ENCODE measurements at regions not wholly inside any gene's neighbourhood (a gene's known extent, or its start where the extent isn't known, plus 50 kb on each side); places are given as distances from the start of the nearest gene placed in this dataset.

DNA sequence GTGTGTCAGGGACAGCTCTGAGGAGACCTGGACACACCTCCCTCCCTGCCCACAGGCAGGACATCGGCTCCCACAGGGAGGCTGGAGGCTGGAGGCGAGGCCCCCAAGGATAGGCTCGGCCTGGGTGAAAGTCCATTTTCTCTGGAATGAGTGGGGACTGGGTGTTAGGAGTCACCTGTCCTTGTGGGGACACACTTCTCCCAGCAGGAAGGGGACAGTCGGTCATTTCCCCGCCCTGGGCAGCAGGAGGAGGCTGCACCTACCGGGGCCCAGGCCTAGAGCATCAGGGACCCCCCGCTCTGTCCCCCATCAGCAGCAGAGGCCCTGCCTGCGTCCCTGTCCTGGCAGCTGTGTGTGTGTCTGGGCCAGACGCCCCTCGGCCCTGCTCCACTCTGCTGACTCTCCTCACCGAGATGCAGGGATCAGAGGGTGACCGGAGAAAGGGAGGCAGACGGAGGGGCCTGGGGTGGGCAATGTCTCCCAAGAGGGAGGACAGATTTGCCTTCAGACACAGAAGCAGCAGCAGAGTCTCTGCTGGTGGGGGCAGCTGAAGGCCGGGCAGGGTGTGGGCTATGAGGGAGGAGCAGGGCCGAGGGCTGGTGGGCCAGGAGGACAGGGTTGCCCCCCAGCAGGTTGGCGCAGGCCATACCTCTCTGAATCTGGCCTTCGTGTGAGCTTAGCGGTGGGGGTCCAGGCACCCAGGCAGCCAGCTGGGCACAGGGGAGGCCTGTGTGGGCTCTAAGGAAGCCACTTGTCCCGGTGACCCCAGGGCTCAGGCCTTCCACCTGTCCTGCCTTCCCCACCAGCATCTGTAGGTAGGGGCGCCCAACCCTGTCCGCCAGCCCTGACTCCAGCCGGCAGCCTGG, 125.7 kb upstream of the NKX1-1 start:
- H3K27ac ChIP-seq (ENCODE audit: low read depth in 1 of 2, low read length in 1 of 2) = no peak overlapping the region
- whole genome bisulfite sequencing, 2 donors = 92% methylated on average over 22 of the region's 22 CpGs
- TF ChIP-seq, protein P1, sequence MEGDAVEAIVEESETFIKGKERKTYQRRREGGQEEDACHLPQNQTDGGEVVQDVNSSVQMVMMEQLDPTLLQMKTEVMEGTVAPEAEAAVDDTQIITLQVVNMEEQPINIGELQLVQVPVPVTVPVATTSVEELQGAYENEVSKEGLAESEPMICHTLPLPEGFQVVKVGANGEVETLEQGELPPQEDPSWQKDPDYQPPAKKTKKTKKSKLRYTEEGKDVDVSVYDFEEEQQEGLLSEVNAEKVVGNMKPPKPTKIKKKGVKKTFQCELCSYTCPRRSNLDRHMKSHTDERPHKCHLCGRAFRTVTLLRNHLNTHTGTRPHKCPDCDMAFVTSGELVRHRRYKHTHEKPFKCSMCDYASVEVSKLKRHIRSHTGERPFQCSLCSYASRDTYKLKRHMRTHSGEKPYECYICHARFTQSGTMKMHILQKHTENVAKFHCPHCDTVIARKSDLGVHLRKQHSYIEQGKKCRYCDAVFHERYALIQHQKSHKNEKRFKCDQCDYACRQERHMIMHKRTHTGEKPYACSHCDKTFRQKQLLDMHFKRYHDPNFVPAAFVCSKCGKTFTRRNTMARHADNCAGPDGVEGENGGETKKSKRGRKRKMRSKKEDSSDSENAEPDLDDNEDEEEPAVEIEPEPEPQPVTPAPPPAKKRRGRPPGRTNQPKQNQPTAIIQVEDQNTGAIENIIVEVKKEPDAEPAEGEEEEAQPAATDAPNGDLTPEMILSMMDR (IDR thresholded peaks at IDR 0.05; ENCODE audit: control extremely low read depth, extremely low read depth) = no peak
- peaks cover 6 to 26% (median 14%) of the 10 kb centered on the region in 3 donors for H3K27me3 ChIP-seq (ENCODE audit: control insufficient read depth in 3 of 3, insufficient read depth in 3 of 3, low read length in 2 of 3)
- H3K4me1 ChIP-seq (ENCODE audit: control insufficient read depth in 5 of 5, insufficient read depth in 5 of 5, low read length in 5 of 5) = no peaks in the 10 kb centered on the region
- H3K9ac ChIP-seq (ENCODE audit: insufficient read depth in 1 of 2, low read length in 2 of 2) = no peak overlapping the region
- ATAC-seq (ENCODE audit: insufficient read depth, low FRiP score) = no peak
- H3K4me3 ChIP-seq = no peak overlapping the region
- H3K9me3 ChIP-seq (ENCODE audit: control insufficient read depth in 4 of 4, insufficient read depth in 3 of 4, low read length in 3 of 4) = no peaks in the 10 kb centered on the region
- H3K36me3 ChIP-seq (ENCODE audit: control insufficient read depth in 4 of 4, insufficient read depth in 4 of 4, low read length in 4 of 4) = no peaks in the 10 kb centered on the region
- no peak for DNase-seq

DNA sequence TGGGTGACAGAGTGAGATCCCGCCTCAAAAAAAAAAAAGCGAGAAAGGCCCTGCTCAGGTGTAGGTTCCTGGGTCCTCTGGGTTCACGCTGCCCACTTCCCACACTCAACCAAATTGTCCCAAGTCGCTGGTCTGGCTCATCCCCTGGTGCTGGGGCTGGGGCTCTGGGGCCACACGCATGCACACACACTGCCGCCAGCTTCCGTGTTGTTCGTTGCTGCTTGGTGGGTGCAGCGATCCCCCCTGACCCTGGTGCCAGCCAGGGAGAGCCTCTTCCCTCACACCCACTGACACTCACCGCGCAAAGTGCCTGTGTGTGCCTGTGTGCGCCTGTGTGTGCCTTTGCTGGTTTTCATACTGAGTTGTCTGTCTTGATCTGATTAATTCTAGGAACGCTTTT, 124.1 kb upstream of the NKX1-1 start:
- Histone ChIP-seq H3K27me3 (ENCODE audit: control insufficient read depth in 3 of 3, insufficient read depth in 3 of 3, low read length in 2 of 3) (peaks cover 6 to 32% (median 14%) of the 10 kb centered on the region in 3 donors), H3K9ac (ENCODE audit: insufficient read depth in 1 of 2, low read length in 2 of 2) (no peak overlapping the region), H3K27ac (ENCODE audit: low read depth in 1 of 2, low read length in 1 of 2) (no peak overlapping the region), H3K36me3 (ENCODE audit: control insufficient read depth in 4 of 4, insufficient read depth in 4 of 4, low read length in 4 of 4) (no peaks in the 10 kb centered on the region), H3K4me3 (no peak overlapping the region), H3K4me1 (ENCODE audit: control insufficient read depth in 5 of 5, insufficient read depth in 5 of 5, low read length in 5 of 5) (no peaks in the 10 kb centered on the region), H3K9me3 (ENCODE audit: control insufficient read depth in 4 of 4, insufficient read depth in 3 of 4, low read length in 3 of 4) (no peaks in the 10 kb centered on the region)
- ATAC-seq (ENCODE audit: insufficient read depth, low FRiP score) (no peak), DNase-seq (no peak)
- WGBS, 2 donors = 85% methylated on average over 13 of the region's 13 CpGs
- TF ChIP-seq, protein P1 (IDR thresholded peaks at IDR 0.05; ENCODE audit: control extremely low read depth, extremely low read depth) = no peak

DNA sequence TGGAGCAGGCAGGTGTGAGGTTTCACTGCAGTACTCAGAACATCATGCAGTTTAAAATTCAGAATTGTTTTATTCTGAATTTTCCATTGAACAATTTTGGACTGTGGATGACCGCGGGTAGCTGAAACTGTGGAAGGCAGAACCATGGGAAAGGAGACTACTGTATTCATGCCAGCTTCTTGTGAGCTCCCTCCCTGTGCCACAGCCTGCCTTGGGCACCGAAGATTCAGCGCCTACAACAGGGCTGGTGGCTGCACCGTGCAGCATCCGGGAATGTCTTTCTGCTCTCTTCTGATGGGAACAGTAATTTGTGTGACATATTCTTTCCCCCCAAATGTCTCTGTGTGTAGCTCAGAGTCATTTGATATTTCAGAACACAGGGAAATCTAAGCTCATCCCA, 118.5 kb upstream of the NKX1-1 start:
- H3K4me3 ChIP-seq = no peak overlapping the region
- H3K36me3 ChIP-seq (ENCODE audit: control insufficient read depth in 4 of 4, insufficient read depth in 4 of 4, low read length in 4 of 4) = no peaks in the 10 kb centered on the region
- no peak for DNase-seq
- no peaks in the 10 kb centered on the region for H3K4me1 ChIP-seq (ENCODE audit: control insufficient read depth in 5 of 5, insufficient read depth in 5 of 5, low read length in 5 of 5)
- WGBS, 2 donors = 91 to 95% methylated on average over 6 of the region's 6 CpGs
- peaks cover 0 to 5% (median 3%) of the 10 kb centered on the region in 4 donors for H3K9me3 ChIP-seq (ENCODE audit: control insufficient read depth in 4 of 4, insufficient read depth in 3 of 4, low read length in 3 of 4)
- no peak for ATAC-seq (ENCODE audit: insufficient read depth, low FRiP score)
- H3K27me3 ChIP-seq (ENCODE audit: control insufficient read depth in 3 of 3, insufficient read depth in 3 of 3, low read length in 2 of 3) = peaks cover 0 to 25% (median 11%) of the 10 kb centered on the region in 3 donors
- H3K9ac ChIP-seq (ENCODE audit: insufficient read depth in 1 of 2, low read length in 2 of 2) = no peak overlapping the region
- TF ChIP-seq, protein P1 (IDR thresholded peaks at IDR 0.05; ENCODE audit: control extremely low read depth, extremely low read depth) = no peak
- no peak overlapping the region for H3K27ac ChIP-seq (ENCODE audit: low read depth in 1 of 2, low read length in 1 of 2)
